MM.1S (cell line): ENCODE measurements at regions not wholly inside any gene's neighbourhood (a gene's known extent, or its start where the extent isn't known, plus 50 kb on each side); places are given as distances from the start of the nearest gene placed in this dataset.

Experiments
- DNase-seq: peaks from one replicate; pipeline ENCODE4 v3.0.0-alpha.2; 2015
- H2AFZ ChIP-seq: fragments of 300-600 bp; sonication (generic); 2 replicates; pipeline ENCODE4 v1.6.0; 2016; ENCODE audit warnings: antibody characterized with exemption, low read length
- H3F3A ChIP-seq: fragments of 300-600 bp; sonication (generic); 2 replicates; pipeline ENCODE4 v1.6.1; 2016; ENCODE audit warnings: mild to moderate bottlenecking, antibody characterized with exemption, low read length, moderate library complexity, mixed read lengths; ENCODE audit not compliant: insufficient read depth
- H3K27ac ChIP-seq: fragments of 300-600 bp; sonication (generic); 2 replicates; pipeline ENCODE4 v1.5.1; 2016; ENCODE audit warnings: mild to moderate bottlenecking, low read length
- H3K27me3 ChIP-seq: fragments of 300-600 bp; sonication (generic); replicated peaks from 2 replicates; pipeline ENCODE4 v1.6.0; 2016; ENCODE audit warnings: low read length; ENCODE audit not compliant: insufficient read depth
- H3K36me3 ChIP-seq: fragments of 300-600 bp; sonication (generic); replicated peaks from 2 replicates; pipeline ENCODE4 v1.6.1; 2016; ENCODE audit warnings: mild to moderate bottlenecking, low read length, mixed read lengths; ENCODE audit not compliant: insufficient read depth
- H3K4me1 ChIP-seq: fragments of 300-600 bp; sonication (generic); 2 replicates; pipeline ENCODE4 v1.6.1; 2016; ENCODE audit warnings: low read length, mixed read lengths
- H3K4me2 ChIP-seq: fragments of 300-600 bp; sonication (generic); 2 replicates; pipeline ENCODE4 v1.6.0; 2016; ENCODE audit warnings: low read depth, low read length
- H3K4me3 ChIP-seq: fragments of 300-600 bp; sonication (generic); 2 replicates; pipeline ENCODE4 v1.5.1; 2016; ENCODE audit warnings: low read length, mixed read lengths
- H3K79me2 ChIP-seq: fragments of 300-600 bp; sonication (generic); 2 replicates; pipeline ENCODE4 v1.6.1; 2016; ENCODE audit warnings: mixed run types, low read length, mixed read lengths
- H3K9ac ChIP-seq: fragments of 300-600 bp; sonication (generic); 2 replicates; pipeline ENCODE4 v1.6.1; 2016; ENCODE audit warnings: low read length, mixed read lengths
- H3K9me2 ChIP-seq: fragments of 300-600 bp; sonication (generic); replicated peaks from 2 replicates; pipeline ENCODE4 v1.6.1; 2016; ENCODE audit warnings: mild to moderate bottlenecking, low read length, mixed read lengths; ENCODE audit not compliant: insufficient read depth
- H3K9me3 ChIP-seq: fragments of 300-600 bp; sonication (generic); replicated peaks from 2 replicates; pipeline ENCODE4 v1.6.1; 2016; ENCODE audit warnings: mild to moderate bottlenecking, low read length, mixed read lengths; ENCODE audit not compliant: insufficient read depth
- H4K20me1 ChIP-seq: fragments of 300-600 bp; sonication (generic); 2 replicates; pipeline ENCODE4 v1.6.1; 2016; ENCODE audit warnings: mild to moderate bottlenecking, low read length, moderate library complexity, mixed read lengths; ENCODE audit not compliant: insufficient read depth
- CTCF ChIP-seq: fragments of 300-600 bp; sonication (generic); IDR thresholded peaks from 2 replicates; pipeline ENCODE4 v1.5.1; 2016; ENCODE audit warnings: antibody characterized with exemption, low read length, mixed read lengths
- EZH2 ChIP-seq: fragments of 300-600 bp; sonication (generic); optimal IDR thresholded peaks from 2 replicates; pipeline ENCODE3; 2017; ENCODE audit warnings: low read depth, mild to moderate bottlenecking, antibody characterized with exemption, low read length, mixed read lengths
- EZH2phosphoT487 ChIP-seq: fragments of 300-600 bp; sonication (generic); IDR thresholded peaks from 2 replicates; pipeline ENCODE4 v1.6.1; 2018; ENCODE audit warnings: antibody characterized with exemption, low read length

DNA sequence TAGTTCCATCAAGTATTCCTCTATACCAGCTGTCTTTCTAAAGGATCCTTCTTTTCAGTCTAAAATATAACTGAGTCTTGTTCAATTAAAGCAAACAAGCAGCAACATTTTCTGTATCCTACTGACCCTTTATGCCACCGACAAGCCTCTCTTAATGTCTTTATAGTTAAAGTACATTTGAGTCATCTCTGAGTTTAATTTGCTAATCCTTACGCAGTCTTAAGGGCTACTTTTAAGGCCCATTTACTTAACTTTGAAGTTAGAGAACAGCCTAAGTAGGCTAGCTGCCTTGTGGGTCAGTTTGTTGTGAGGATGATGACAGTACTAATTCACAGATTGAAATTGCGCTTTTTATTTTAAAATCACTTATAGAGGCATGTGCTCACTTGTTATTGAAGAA lies 265.5 kb upstream of the FERD3L start:
- no peaks in the 10 kb centered on the region for H3F3A ChIP-seq
- H3K9me3 ChIP-seq = no peaks in the 10 kb centered on the region
- no peak for DNase-seq
- H3K79me2 ChIP-seq = no peaks in the 10 kb centered on the region
- H3K4me1 ChIP-seq = no peaks in the 10 kb centered on the region
- no peak overlapping the region for H3K4me3 ChIP-seq
- H2AFZ ChIP-seq = no peak overlapping the region
- H3K27me3 ChIP-seq = no peaks in the 10 kb centered on the region
- H3K4me2 ChIP-seq = no peak overlapping the region
- no peak for TF ChIP-seq EZH2
- TF ChIP-seq CTCF = no peak
- no peak for TF ChIP-seq EZH2phosphoT487
- no peaks in the 10 kb centered on the region for H3K9me2 ChIP-seq
- H3K27ac ChIP-seq = no peak overlapping the region
- no peaks in the 10 kb centered on the region for H4K20me1 ChIP-seq
- no peak overlapping the region for H3K9ac ChIP-seq
- H3K36me3 ChIP-seq = no peaks in the 10 kb centered on the region

GRCh38 chr7:19410106-19410505 lies 264.9 kb upstream of the FERD3L start:
- no peaks in the 10 kb centered on the region for H3K9me2 ChIP-seq
- no peaks in the 10 kb centered on the region for H3K9me3 ChIP-seq
- H3K27me3 ChIP-seq = no peaks in the 10 kb centered on the region
- H3K4me1 ChIP-seq = no peaks in the 10 kb centered on the region
- no peaks in the 10 kb centered on the region for H3F3A ChIP-seq
- no peak for TF ChIP-seq CTCF
- no peak for TF ChIP-seq EZH2
- no peak for TF ChIP-seq EZH2phosphoT487
- H3K79me2 ChIP-seq = no peaks in the 10 kb centered on the region
- no peak overlapping the region for H3K9ac ChIP-seq
- H3K4me3 ChIP-seq = no peak overlapping the region
- no peaks in the 10 kb centered on the region for H3K36me3 ChIP-seq
- DNase-seq = no peak
- H2AFZ ChIP-seq = no peak overlapping the region
- no peak overlapping the region for H3K27ac ChIP-seq
- no peak overlapping the region for H3K4me2 ChIP-seq
- H4K20me1 ChIP-seq = no peaks in the 10 kb centered on the region

- Histone ChIP-seq H4K20me1 (no peaks in the 10 kb centered on the region), H3K9ac (no peak overlapping the region), H3K9me3 (no peaks in the 10 kb centered on the region), H3K79me2 (no peaks in the 10 kb centered on the region), H3K4me3 (no peak overlapping the region), H3K27ac (no peak overlapping the region), H3K27me3 (no peaks in the 10 kb centered on the region), H3K4me1 (no peaks in the 10 kb centered on the region), H3K36me3 (no peaks in the 10 kb centered on the region), H3K9me2 (no peaks in the 10 kb centered on the region), H3F3A (no peaks in the 10 kb centered on the region), H3K4me2 (no peak overlapping the region), H2AFZ (no peak overlapping the region)
- DNase-seq = no peak
- TF ChIP-seq EZH2phosphoT487 (no peak), EZH2 (no peak), CTCF (no peak)
Observed at GRCh38 chr7:19408706-19409220, 263.5 kb upstream of the FERD3L start.
